Stimulated activated CD4-positive, alpha-beta T cell treated with anti-CD3 and anti-CD28 coated beads, Interleukin-15, amount 100 ng/mL, for 1 hour (primary cell): ENCODE measurements at regions not wholly inside any gene's neighbourhood (a gene's known extent, or its start where the extent isn't known, plus 50 kb on each side); places are given as distances from the start of the nearest gene placed in this dataset.
"Not testable (repeated sequence)": the region's sequence is repeated elsewhere in the genome, so short reads cannot be mapped to it uniquely, and the experiment has no call there.

Experiments
- DNase-seq, 2 donors: peaks; one replicate each; pipeline ENCODE4 v3.0.0-alpha.2; 2020; ENCODE audit warnings: low read depth in 1 of 2, low spot score in 1 of 2

DNA sequence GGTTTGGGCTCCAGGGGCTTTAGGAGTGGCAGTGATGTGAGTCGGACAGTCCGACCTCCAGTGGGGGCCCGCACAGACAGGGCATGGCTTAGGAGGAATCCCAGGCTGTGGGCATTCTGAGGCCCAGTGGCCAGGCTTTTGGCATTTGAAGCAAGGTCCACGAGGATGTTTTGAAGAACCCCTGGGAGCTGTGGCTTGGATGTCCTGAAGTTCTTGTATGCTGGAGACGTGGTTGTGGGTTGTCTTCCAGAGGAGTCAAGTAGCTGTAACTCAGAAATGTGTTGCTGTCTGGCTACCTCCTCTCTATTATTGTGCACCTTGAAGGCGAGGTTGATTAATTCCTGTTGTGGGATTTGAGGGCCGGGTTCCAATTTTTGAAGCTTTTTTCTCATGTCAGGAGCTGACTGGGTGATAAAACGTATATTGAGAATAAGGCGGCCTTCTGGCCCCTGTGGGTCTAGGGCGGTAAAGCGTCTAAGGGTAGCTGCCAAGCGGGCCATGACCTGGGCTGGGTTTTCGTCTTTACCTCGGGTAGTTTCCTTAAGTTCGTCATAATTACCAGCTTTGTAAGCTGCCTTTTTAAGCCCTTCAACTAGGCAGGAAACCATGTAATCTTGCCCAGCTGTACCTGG lies 67.3 kb upstream of the EZR start:
- DNase-seq = not testable (repeated sequence)

GRCh38 chr6:158881884-158882283 lies 62.7 kb upstream of the EZR start:
- DNase-seq = not testable (repeated sequence)

GRCh38 chr6:158881276-158881675 lies 62.1 kb upstream of the EZR start:
- not testable (repeated sequence) for DNase-seq

- no peak for DNase-seq
These were observed 60.0 kb upstream of the EZR start for GRCh38 chr6:158879180-158879579.

GRCh38 chr6:158877716-158878115 lies 58.5 kb upstream of the EZR start:
- DNase-seq = no peak

DNA sequence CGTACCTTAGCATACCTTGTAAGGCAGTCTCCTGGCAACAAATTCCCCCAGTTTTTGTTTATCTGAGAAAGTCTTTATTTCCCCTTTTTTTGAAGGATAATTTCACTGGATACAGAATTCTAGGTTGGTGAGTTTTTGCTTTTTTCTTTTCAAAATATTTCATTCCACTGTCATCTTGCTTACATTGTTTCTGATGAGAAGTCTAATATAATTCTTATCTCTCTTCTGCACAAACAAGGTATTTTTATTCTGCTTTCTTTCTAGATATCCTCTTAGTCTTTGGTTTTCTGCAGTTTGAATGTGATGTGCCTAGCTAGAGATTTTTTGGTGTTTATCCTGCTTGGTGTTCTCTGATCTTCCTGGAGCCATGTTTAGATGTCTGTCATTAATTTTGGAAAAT lies 57.7 kb upstream of the EZR start:
- no peak for DNase-seq

DNA sequence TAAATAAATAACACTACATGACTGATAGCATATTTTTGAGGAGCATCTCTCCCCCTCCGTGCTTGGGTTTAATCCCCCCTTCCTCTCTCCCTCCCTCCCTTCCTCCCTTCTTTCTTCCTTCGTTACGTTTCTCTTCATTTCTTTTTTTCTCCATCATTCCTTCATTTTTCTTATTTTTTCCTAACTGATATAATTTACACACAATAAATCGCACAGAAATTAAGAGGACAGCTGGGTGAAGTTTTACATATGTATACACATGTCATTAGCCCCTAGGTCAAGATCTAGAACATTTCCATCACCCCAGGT lies 51.4 kb upstream of the EZR start:
- no peak for DNase-seq

DNA sequence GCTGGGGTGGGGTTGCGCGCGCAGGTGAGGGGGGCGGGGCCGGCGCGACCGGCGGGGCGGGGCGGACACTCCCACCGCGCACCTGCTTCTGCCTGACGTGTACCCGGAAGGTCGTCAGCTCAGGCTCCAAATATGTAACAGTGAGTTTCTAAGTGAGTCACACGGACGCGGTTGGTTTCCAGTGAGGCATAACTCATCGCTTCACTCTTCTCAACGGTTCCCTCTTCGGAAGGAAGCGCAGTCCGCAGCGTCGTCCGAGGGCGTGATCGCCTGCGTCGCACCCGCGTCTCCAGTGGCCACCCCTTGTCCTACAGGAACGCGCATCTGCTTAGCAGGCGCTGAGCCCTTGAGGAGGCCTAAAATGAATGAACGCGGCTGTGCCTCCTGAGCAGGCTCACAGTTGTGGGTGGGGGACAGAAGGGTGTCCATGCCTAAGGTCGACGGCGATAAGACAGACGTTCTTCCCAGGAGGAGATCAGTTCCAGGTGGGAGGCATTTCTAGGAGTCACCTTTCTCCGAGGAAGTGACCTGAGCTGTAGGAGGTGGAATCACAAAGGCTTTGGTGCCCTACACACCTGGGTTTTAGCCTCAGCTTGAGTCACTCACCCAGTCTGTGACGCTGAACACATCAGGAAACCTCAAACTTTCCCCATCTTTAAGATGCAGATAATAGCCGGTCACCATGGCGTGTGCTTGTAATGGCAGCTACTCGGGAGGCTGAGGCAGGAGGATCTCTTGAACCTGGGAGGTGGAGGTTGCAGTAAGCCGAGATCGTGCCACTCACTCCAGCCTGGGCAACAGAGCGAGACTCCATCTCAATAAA lies 50.9 kb upstream of the EZR start:
- no peak for DNase-seq

GRCh38 chr6:158868890-158869825 lies 50.0 kb upstream of the EZR start:
- DNase-seq = peak; percentile 95 to 96
